ENCODE measurements at regions not wholly inside any gene's neighbourhood (a gene's known extent, or its start where the extent isn't known, plus 50 kb on each side); places are given as distances from the start of the nearest gene placed in this dataset.
"Not testable (repeated sequence)": the region's sequence is repeated elsewhere in the genome, so short reads cannot be mapped to it uniquely, and the experiment has no call there.

DNA sequence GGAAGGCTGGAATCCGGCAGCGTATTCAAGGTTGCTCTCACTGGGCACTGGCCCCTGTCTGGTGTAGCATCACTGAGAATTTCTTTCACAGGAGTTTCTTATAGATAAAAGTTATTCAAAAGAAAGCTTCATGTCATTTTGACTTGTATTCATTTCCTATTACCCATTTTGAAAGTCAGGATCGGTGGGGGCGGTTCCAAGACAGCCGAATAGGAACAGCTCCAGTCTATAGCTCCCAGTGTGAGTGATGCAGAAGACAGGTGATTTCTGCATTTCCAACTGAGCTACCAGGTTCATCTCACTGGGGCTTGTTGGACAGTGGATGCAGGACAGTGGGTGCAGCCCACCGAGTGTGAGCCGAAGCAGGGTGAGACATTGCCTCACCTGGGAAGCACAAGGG lies 51.5 kb upstream of the CDC42EP3 start:
- not testable (repeated sequence) for H3K4me3 ChIP-seq (replicated peaks; ENCODE audit: low read depth, low read length); DNase-seq (ENCODE audit: extremely low read depth, low read depth)

DNA sequence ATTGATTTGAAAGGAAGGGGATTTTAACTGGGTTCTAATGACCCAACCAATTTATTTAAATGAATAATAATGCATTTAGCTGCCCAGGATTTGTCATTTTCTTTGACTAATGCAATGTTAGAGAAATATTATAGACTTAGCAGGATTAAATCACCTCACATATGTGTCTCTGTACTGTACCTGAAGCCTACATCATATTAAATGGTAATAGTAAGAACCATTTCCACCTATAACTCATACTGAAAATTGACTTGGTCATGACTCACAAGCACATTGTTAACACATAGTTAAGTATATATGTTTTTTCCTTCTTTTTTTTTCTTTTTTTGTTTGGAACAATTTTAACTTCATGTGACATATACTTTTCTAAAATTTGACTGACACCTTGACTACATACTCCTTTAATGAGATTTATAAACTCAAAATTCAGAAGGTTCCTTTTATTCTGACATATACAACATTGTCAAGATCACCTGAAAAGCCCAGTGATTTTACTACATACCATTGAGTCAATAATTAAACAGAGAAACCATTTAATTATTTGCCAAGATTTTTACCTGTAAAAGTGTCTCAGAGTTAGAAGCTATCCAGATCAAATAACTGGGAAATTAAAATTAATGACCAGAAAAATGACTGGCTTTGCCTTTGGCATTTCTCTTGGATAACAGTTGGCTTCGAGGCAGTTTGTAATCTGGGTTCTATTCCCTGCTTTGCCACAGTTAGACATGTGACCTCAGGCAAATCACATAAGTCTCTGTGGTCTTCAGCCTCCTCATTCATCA lies 58.8 kb upstream of the CDC42EP3 start:
- H3K4me3 ChIP-seq (replicated peaks; ENCODE audit: low read depth, low read length) = no peak overlapping the region
- DNase-seq (ENCODE audit: extremely low read depth, low read depth) = no peak
- TF ChIP-seq, protein P1, sequence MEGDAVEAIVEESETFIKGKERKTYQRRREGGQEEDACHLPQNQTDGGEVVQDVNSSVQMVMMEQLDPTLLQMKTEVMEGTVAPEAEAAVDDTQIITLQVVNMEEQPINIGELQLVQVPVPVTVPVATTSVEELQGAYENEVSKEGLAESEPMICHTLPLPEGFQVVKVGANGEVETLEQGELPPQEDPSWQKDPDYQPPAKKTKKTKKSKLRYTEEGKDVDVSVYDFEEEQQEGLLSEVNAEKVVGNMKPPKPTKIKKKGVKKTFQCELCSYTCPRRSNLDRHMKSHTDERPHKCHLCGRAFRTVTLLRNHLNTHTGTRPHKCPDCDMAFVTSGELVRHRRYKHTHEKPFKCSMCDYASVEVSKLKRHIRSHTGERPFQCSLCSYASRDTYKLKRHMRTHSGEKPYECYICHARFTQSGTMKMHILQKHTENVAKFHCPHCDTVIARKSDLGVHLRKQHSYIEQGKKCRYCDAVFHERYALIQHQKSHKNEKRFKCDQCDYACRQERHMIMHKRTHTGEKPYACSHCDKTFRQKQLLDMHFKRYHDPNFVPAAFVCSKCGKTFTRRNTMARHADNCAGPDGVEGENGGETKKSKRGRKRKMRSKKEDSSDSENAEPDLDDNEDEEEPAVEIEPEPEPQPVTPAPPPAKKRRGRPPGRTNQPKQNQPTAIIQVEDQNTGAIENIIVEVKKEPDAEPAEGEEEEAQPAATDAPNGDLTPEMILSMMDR (IDR thresholded peaks at IDR 0.05; ENCODE audit: low read depth, low read length, missing control alignments) = no peak

DNA sequence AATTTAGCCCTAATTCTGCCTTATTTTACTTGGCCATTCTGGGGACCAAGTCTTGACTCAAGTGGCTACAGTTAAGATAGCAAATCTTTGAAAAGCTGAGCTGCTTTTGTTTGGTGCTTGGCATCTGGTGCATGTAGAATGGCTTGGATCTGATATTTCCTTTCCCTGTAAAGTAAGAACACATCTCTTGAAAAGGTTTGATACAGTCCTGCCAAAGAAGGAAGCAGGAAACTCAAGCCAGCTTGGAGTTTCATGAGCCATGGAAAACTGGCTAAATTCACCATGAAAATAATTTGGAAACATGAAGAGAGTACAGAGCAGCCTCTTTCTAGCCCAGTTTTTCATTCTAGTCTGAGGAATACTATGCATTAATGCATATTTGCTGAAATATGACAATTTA lies 61.0 kb upstream of the CDC42EP3 start:
- not testable (repeated sequence) for H3K4me3 ChIP-seq (replicated peaks; ENCODE audit: low read depth, low read length); DNase-seq (ENCODE audit: extremely low read depth, low read depth)

DNA sequence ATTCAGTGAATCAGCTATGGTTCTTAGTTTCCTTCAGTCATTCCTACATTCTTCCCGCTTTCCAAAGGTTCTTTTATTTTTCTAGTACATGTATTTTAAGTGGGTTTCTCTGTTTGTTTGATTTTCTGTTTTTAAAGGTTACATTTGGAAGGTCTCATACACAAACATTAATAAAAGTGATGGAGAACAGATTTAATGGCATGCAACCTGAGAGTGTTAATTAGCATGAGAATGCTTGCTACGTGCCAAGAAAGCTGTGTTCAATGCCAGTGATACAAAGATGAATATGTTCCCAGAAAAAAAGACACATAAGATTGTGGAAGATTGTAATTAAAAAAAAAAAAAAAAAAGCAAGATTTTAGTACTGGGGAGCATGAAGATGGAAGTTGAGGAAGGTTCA lies 61.8 kb upstream of the CDC42EP3 start:
- no peak overlapping the region for H3K4me3 ChIP-seq (replicated peaks; ENCODE audit: low read depth, low read length)
- TF ChIP-seq, protein P1 (IDR thresholded peaks at IDR 0.05; ENCODE audit: low read depth, low read length, missing control alignments) = no peak
- no peak for DNase-seq (ENCODE audit: extremely low read depth, low read depth)

DNA sequence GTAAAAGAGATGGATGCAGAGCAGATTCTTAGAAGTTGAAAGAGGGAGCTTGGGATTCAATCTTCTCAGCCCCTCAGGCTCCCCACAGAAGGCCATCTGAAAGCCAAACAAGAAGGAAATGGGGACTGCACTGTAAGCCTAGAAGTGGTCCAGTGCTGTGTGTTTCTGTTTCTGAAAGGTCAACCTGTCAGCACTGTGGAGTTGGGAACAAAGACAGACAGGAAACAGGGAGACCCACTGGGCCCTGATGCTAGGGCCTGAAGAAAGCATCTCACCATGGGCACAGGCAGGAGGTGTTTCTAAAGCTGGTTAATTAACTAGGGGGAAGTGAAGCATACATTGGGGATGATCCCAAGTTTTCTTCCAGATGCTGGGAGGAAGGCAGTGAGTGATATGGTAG lies 62.5 kb upstream of the CDC42EP3 start:
- not testable (repeated sequence) for H3K4me3 ChIP-seq (replicated peaks; ENCODE audit: low read depth, low read length); DNase-seq (ENCODE audit: extremely low read depth, low read depth)

DNA sequence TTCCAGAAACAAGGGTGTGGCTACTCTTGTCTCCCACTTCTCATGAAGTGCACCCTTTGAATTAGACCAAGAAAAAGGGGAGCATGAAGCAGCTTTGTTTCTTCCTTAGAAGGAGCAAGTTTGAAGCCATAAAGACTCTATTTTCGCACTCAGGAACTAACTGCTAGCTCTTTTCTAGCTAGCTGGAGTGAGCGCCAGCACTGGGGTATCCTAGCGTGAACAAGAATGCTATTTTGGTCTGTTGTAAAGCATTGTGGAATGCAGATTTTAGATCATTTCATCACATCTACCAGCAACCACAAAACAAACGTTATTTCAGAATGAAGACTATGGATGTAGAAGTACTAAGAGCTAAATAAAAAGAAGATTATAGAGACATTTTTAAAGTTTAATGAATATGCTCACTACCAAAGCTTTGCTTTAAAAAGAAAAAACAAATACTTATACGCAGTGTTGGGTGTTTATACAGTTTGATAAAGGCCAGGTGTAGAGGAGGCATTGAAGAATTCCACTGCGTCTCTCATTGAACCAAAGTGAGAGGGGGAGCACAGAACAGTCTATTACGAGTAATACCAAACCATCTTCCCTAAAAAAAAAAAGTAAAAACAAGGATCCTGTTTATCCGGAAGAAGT lies 63.6 kb upstream of the CDC42EP3 start:
- H3K4me3 ChIP-seq (replicated peaks; ENCODE audit: low read depth, low read length); DNase-seq (ENCODE audit: extremely low read depth, low read depth): not testable (repeated sequence)

DNA sequence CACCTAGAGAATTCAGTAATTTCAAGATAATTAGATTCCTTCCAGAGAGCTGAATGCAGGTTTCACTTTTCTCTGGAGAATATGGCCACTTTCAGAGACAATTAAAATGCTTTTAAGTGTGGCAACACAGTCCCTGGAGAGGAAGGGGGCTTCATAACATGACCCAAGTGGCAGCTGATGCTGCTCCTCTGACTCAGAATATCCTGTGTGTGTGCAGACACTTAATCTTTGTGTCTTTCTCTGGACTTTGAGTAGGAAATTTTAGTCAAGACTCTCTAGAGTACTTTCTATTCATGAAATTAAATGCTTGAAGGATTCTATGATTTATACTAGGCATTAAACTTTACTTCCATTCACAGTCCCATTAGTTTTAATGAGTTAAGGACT lies 64.1 kb upstream of the CDC42EP3 start:
- not testable (repeated sequence) for DNase-seq (ENCODE audit: extremely low read depth, low read depth); H3K4me3 ChIP-seq (replicated peaks; ENCODE audit: low read depth, low read length)

DNA sequence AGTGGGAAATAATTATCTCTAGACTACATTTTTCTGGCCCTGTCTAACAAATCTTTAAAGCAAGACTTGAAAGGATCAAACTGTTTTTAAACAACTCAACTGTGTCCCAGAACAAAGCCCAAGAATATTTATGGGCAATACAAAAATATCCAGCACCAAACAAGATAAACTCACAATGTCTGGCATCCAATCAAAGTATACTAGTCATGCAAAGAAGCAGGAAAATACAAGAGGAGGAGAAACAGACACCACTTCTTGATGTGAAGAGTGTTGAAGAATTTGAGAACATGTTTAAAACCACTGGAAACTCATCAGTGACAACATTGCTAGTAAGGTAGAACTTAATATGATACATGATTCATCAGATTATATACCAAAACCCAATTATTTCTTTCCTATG lies 66.1 kb upstream of the CDC42EP3 start:
- DNase-seq (ENCODE audit: extremely low read depth, low read depth) = no peak
- TF ChIP-seq, protein P1 (IDR thresholded peaks at IDR 0.05; ENCODE audit: low read depth, low read length, missing control alignments) = no peak
- H3K4me3 ChIP-seq (replicated peaks; ENCODE audit: low read depth, low read length) = no peak overlapping the region

DNA sequence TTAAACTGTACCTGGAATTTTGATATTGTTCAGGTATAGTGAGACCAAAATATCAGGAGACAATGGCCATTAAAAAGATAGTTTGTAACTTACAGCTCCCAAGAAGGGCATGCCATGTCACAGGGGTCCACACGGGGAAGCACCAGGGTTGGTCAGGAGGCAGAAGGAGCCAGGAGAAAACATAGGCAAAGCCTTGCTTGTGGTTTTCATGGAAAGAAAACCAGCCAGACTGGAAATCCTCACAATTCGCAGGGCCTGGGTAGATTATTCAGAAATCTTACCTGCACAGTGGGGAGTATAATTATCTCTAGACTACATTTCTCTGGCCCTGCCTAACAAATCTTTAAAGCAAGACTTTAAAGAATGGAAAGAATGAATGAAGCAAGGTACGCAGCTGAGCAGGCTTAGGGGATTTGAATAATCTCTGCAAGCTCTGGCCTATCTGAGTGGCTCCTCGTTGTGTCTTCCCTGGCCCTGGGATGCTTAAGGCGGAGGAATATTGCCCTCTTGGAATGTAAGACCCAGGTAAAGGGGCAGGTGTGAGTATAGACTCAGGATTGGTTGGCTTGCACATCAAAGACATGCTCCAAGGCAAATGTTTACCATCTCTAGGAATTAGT lies 66.9 kb upstream of the CDC42EP3 start:
- TF ChIP-seq, protein P1 (IDR thresholded peaks at IDR 0.05; ENCODE audit: low read depth, low read length, missing control alignments) = no peak
- H3K4me3 ChIP-seq (replicated peaks; ENCODE audit: low read depth, low read length) = no peak overlapping the region
- no peak for DNase-seq (ENCODE audit: extremely low read depth, low read depth)

All from HFF-Myc (cell line).